LNCAP (cell line): ENCODE measurements at regions not wholly inside any gene's neighbourhood (a gene's known extent, or its start where the extent isn't known, plus 50 kb on each side); places are given as distances from the start of the nearest gene placed in this dataset.
A peak's percentile ranks its signal among the peaks of the same experiment; 100 is the strongest.

ENCODE experiments used
- TF ChIP-seq, protein P1 (sequence below): fragments of 450-650 bp; IDR thresholded peaks from 2 replicates; pipeline ENCODE4 v1.5.1; 2017; ENCODE audit warnings: mild to moderate bottlenecking

DNA sequence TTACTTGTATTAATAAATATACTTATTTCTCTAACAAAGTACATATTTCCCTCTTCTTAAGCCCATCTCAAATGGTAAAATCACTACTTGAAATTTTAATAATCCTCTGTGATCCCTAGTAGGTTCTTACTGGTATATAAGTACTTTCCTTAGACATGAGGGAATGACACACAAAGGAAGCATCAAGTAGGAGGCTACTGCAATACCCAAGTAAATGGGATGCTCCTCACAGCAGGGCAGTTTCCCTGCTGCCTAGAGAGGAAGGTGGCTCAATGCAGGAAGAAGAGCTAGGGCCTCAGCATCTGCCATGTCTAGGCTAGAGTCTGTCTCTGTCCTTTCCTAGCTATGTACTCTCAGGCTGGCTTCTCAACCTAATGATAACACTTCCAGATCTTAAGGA, 122.1 kb upstream of the DIPK2B start:
- TF ChIP-seq, protein P1, sequence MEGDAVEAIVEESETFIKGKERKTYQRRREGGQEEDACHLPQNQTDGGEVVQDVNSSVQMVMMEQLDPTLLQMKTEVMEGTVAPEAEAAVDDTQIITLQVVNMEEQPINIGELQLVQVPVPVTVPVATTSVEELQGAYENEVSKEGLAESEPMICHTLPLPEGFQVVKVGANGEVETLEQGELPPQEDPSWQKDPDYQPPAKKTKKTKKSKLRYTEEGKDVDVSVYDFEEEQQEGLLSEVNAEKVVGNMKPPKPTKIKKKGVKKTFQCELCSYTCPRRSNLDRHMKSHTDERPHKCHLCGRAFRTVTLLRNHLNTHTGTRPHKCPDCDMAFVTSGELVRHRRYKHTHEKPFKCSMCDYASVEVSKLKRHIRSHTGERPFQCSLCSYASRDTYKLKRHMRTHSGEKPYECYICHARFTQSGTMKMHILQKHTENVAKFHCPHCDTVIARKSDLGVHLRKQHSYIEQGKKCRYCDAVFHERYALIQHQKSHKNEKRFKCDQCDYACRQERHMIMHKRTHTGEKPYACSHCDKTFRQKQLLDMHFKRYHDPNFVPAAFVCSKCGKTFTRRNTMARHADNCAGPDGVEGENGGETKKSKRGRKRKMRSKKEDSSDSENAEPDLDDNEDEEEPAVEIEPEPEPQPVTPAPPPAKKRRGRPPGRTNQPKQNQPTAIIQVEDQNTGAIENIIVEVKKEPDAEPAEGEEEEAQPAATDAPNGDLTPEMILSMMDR = no peak

DNA sequence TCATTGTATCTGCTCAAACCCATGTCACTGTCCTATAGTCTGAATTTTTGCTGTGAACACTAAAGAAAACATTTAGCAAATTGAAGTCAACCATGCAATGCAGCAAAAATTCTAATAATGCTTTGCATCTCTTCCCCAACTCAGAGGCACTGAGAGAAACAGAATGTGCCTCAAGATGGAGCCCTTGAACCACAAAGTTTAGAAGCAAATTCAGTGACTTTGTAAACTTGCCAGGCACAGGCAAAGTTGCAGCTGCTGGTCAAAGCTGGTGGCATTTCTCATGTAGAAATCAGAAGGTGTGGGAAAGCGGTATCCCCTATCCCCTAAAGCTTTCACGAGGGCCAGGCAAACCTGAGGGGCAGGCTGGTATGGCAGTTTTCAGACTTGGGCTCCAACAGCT, 121.7 kb upstream of the DIPK2B start:
- TF ChIP-seq, protein P1 = peak; percentile 49

DNA sequence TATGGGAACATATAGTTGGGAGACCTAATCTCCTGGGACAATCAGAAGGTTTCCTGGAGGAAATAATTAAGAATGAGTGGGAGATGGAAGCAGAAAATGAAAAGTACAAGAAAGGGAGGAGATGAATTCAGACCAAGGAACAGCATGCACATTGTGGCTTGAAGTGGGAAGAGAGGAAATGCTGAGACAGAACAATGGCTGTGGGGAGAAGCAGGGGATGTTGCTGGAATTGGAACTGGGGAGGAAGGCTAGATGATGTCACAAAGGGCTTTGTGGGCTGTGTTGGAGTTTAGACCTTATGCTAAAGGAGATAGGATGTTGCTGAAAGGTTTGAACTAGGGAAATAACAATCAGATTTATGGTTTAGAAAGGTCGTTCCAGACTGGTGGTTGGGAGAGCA, 119.5 kb upstream of the DIPK2B start:
- TF ChIP-seq, protein P1 = no peak

DNA sequence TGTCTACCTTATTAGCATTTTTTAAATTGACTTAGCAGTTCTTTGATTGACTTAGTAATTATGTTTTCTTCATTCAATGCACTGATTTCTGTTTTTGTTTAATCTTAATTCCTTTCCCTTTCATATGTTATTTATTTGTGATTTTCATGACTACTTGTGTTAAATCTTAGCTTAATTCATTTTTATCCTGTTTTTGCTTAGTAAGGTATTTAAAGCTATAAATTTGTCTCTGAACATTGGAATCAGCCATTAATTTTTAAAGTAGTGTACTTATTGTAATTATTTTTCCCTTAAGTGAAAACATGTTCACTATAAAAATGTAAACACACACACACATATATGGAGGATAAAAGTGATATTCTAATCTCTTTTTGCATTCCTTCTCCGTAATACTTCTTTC, 109.1 kb upstream of the DIPK2B start:
- TF ChIP-seq, protein P1 = no peak

DNA sequence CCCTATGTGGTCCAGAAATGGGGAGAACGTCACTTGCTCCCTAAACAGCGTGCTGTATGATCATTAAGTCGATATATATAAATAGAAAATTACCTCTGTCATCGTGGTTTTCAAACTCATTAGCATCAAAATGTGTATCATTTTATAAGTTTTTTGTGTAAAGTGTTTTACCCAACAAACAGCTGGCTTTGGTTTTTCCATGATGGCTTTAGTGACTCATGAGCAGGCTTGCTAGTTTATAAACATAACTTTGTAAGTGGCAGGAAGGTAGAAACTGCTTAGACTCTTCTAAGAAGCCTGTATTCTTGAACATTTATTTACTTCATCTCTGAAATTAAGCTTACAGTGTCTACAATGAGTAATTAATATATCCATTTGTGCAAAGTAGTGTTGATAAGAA, 108.4 kb upstream of the DIPK2B start:
- TF ChIP-seq, protein P1 = no peak

DNA sequence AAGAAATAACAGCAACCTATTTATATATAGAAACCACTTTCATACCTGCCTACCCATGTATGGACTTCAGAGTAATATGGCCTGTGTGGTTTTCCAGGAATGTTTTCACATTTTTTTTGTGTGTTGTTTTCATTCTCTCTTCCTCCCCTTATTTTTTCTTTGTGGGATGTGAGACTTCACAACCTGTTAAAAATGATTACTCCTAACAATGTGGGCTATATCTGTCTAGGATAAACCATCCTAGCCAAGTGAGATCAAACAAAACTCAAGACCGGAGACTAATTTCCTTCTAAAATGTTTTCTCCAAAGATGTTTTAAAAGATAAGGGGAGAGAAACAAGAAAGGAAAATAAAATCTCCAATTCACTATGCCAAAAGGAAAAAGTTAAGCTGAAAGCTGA, 106.1 kb upstream of the DIPK2B start:
- TF ChIP-seq, protein P1 = no peak

DNA sequence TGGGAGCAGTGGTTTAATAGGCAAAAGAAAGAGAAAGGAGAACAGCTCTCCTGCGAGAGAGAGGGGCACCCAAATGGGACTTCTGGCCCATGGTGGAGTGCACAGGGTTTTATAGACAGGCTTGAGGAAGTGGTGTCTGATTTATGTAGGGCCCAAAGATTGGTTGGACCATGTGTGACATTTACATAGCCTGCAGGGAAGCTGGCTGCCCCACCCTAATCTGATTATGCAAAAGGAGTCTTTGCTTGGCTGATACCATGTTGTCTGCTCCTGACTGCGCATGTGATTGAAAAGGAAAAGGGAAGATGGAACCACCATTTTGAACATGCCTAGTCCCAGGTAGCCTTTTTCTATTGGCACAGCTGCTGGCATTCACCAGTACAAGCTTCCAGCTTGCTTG, 100.0 kb upstream of the DIPK2B start:
- TF ChIP-seq, protein P1 = no peak

DNA sequence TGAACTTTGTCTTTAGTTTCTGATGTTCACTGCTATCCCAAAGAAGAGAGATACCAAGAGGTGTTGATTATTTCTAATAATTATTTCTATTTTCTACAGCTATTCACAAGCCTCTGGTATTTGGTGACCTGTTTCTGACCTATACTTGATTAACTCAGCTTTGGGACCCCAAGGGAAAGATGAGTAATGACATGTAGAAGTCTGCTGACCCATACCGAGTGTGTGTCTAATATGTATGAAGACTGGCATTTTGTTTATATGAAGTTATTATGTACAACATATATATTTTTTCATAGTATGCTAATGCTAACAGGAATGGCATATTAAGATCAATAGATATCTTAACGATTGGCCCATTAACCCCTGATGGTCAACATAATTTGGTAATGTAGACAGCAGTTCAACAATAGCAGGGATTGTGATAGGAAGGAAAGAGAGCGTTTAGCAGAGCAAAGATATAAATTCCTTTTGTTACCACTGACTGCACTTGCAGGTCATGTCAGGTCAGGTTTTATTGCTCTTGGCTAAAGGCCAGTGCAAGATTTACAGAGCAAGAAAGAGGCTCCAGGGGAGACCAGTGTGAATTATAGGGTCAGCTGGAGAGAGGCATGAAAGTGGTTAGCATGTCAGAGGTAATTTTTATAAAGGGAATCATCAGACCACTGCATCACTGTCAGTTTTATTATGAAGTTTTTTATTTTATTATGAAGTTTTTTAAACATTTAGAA, 94.7 kb upstream of the DIPK2B start:
- TF ChIP-seq, protein P1 = no peak
